ENCODE measurements at regions not wholly inside any gene's neighbourhood (a gene's known extent, or its start where the extent isn't known, plus 50 kb on each side); places are given as distances from the start of the nearest gene placed in this dataset.

DNA sequence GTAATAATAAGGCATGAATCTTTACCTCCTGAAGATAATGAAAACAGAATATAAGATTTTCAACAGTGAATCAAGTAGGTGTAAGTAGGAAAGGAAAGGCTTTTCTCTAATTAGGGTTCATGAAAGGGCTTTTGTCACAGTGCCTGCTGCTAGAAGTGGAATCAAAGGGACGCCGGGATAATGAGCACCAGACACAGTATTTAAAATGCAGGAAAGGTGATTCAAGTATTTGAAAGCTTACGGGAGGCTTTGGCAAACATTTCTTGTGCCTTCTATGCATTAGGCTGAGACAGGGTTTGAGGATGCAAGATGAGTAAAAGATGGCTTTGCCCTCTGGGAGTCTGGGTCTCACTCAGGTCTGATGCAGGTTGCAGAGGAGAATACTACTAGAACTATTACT lies 70.5 kb upstream of the ANO4 start:
- no peak for DNase-seq (ENCODE audit: extremely low spot score)
- TF ChIP-seq PKNOX1 (IDR thresholded peaks at IDR 0.05), result no peak
- TF ChIP-seq FOXA1 (IDR thresholded peaks at IDR 0.05), result no peak
- TF ChIP-seq CTBP1 (IDR thresholded peaks at IDR 0.05; ENCODE audit: borderline replicate concordance), result no peak
- no peak for TF ChIP-seq FOXM1 (IDR thresholded peaks at IDR 0.05; ENCODE audit: borderline replicate concordance)
- ChIA-PET CTCF (no interaction called here), POLR2A (no interaction called here)

GRCh38 chr12:100733817-100734593 lies 60.6 kb upstream of the ANO4 start:
- ChIA-PET POLR2A (no interaction called here), CTCF (interaction anchor here (0.5 to 1.4 kb wide), 3 partner anchors 13 to 386 kb away, joined by 3 read pairs; no protein-coding TSS in a partner anchor)
- peak; percentile 43 for DNase-seq (ENCODE audit: extremely low spot score)
- TF ChIP-seq PKNOX1 (IDR thresholded peaks at IDR 0.05) (no peak), NFRKB (IDR thresholded peaks at IDR 0.05) (no peak), TARDBP (IDR thresholded peaks at IDR 0.05) (no peak), BHLHE40 (IDR thresholded peaks at IDR 0.05; ENCODE audit: borderline replicate concordance) (no peak), LEF1 (IDR thresholded peaks at IDR 0.05; ENCODE audit: borderline replicate concordance) (no peak), ELF4 (IDR thresholded peaks at IDR 0.05) (no peak), SUZ12 (IDR thresholded peaks at IDR 0.05) (no peak), L3MBTL2 (conservative IDR thresholded peaks at IDR 0.05) (no peak), ZNF384 (IDR thresholded peaks at IDR 0.05) (no peak), FOXA1 (IDR thresholded peaks at IDR 0.05) (no peak), CTBP1 (IDR thresholded peaks at IDR 0.05; ENCODE audit: borderline replicate concordance) (no peak), ARNT (IDR thresholded peaks at IDR 0.05) (no peak), HDGF (IDR thresholded peaks at IDR 0.05; ENCODE audit: borderline replicate concordance) (no peak)

DNA sequence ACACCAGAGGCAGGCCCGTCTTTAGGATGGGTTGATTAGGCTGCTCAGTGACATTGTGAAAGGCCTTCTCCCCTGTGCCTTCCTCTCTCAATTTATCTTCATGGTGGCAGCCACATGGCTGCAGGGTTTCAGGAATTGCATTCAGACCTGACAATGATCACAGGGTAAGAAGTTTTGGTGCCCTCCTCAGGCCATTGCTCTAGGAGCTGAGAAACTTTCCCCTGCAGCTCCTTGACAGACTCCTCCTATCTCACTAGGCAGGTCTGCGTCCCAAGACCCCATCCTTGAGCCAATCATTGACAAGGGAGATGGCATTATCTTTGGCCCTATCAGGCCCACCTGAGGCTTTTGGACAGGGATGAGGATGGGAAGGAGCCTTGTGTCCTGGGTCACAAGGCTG lies 57.4 kb upstream of the ANO4 start:
- no peak for TF ChIP-seq NFRKB (IDR thresholded peaks at IDR 0.05)
- no peak for TF ChIP-seq CTBP1 (IDR thresholded peaks at IDR 0.05; ENCODE audit: borderline replicate concordance)
- TF ChIP-seq FOXM1 (IDR thresholded peaks at IDR 0.05; ENCODE audit: borderline replicate concordance), result no peak
- no peak for TF ChIP-seq HDGF (IDR thresholded peaks at IDR 0.05; ENCODE audit: borderline replicate concordance)
- TF ChIP-seq ARNT (IDR thresholded peaks at IDR 0.05), result no peak
- TF ChIP-seq PKNOX1 (IDR thresholded peaks at IDR 0.05), result no peak
- no peak for DNase-seq (ENCODE audit: extremely low spot score)
- CTCF ChIA-PET, result no interaction called here
- POLR2A ChIA-PET, result no interaction called here

- CTCF ChIA-PET, result no interaction called here
- POLR2A ChIA-PET, result no interaction called here
- TF ChIP-seq ARNT (IDR thresholded peaks at IDR 0.05) (no peak), FOXA1 (IDR thresholded peaks at IDR 0.05) (no peak), SUZ12 (IDR thresholded peaks at IDR 0.05) (no peak), NFRKB (IDR thresholded peaks at IDR 0.05) (no peak), ELF4 (IDR thresholded peaks at IDR 0.05) (no peak), CTBP1 (IDR thresholded peaks at IDR 0.05; ENCODE audit: borderline replicate concordance) (no peak), HDGF (IDR thresholded peaks at IDR 0.05; ENCODE audit: borderline replicate concordance) (no peak), FOXK2 (IDR thresholded peaks at IDR 0.05) (no peak)
- DNase-seq (ENCODE audit: extremely low spot score), result no peak
Observed at GRCh38 chr12:100738086-100738485, 56.5 kb upstream of the ANO4 start.

- DNase-seq (ENCODE audit: extremely low spot score), result peak; percentile 41
- no peak for TF ChIP-seq LEF1 (IDR thresholded peaks at IDR 0.05; ENCODE audit: borderline replicate concordance)
- no peak for TF ChIP-seq PKNOX1 (IDR thresholded peaks at IDR 0.05)
- TF ChIP-seq L3MBTL2 (conservative IDR thresholded peaks at IDR 0.05), result no peak
- TF ChIP-seq CTBP1 (IDR thresholded peaks at IDR 0.05; ENCODE audit: borderline replicate concordance), result no peak
- no peak for TF ChIP-seq BHLHE40 (IDR thresholded peaks at IDR 0.05; ENCODE audit: borderline replicate concordance)
- TF ChIP-seq TARDBP (IDR thresholded peaks at IDR 0.05), result no peak
- TF ChIP-seq ZNF384 (IDR thresholded peaks at IDR 0.05), result no peak
- no peak for TF ChIP-seq SUZ12 (IDR thresholded peaks at IDR 0.05)
- no peak for TF ChIP-seq HDGF (IDR thresholded peaks at IDR 0.05; ENCODE audit: borderline replicate concordance)
- TF ChIP-seq FOXM1 (IDR thresholded peaks at IDR 0.05; ENCODE audit: borderline replicate concordance), result no peak
- no peak for TF ChIP-seq ELF4 (IDR thresholded peaks at IDR 0.05)
- TF ChIP-seq FOXA1 (IDR thresholded peaks at IDR 0.05), result no peak
- TF ChIP-seq ARNT (IDR thresholded peaks at IDR 0.05), result no peak
- no peak for TF ChIP-seq FOXK2 (IDR thresholded peaks at IDR 0.05)
- no peak for TF ChIP-seq NFRKB (IDR thresholded peaks at IDR 0.05)
- no peak for TF ChIP-seq SP1 (IDR thresholded peaks at IDR 0.05)
- POLR2A ChIA-PET, result no interaction called here
- CTCF ChIA-PET, result interaction anchor here (1.0 kb wide), 1 partner anchor 8 kb away, joined by 3 read pairs; no protein-coding TSS in a partner anchor
Observed at GRCh38 chr12:100741084-100741711, 53.4 kb upstream of the ANO4 start.

GRCh38 chr12:100743060-100743459 lies 51.5 kb upstream of the ANO4 start:
- POLR2A ChIA-PET, result no interaction called here
- no peak for DNase-seq (ENCODE audit: extremely low spot score)
- CTCF ChIA-PET, result no interaction called here
- TF ChIP-seq SUZ12 (IDR thresholded peaks at IDR 0.05) (no peak), HDGF (IDR thresholded peaks at IDR 0.05; ENCODE audit: borderline replicate concordance) (no peak), FOXK2 (IDR thresholded peaks at IDR 0.05) (no peak), L3MBTL2 (conservative IDR thresholded peaks at IDR 0.05) (no peak), NFRKB (IDR thresholded peaks at IDR 0.05) (no peak), ZNF384 (IDR thresholded peaks at IDR 0.05) (no peak)
